ENCODE measurements at regions not wholly inside any gene's neighbourhood (a gene's known extent, or its start where the extent isn't known, plus 50 kb on each side); places are given as distances from the start of the nearest gene placed in this dataset.
A peak's percentile ranks its signal among the peaks of the same experiment; 100 is the strongest.
"Not testable (repeated sequence)": the region's sequence is repeated elsewhere in the genome, so short reads cannot be mapped to it uniquely, and the experiment has no call there.

DNA sequence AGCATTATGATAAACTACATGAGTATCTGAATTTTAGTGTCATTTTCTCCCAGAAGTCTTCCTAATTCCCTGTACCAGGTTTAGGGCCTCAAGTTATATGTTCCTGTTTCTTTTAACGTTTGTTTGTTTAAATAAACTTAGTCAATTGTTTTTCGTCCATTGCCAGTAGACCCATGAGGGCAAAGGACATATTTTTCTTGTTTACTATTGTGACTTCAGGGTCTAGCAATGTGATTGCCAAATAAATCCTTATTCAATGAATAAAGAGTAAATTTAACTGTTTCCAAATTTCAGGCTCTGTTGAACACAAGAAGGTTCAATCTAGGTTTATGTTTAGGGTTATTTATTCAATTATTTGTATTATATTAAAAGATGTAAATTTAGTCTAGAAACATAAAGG is 391.6 kb upstream of the MGAT4C start:
- DNase-seq = no peak

DNA sequence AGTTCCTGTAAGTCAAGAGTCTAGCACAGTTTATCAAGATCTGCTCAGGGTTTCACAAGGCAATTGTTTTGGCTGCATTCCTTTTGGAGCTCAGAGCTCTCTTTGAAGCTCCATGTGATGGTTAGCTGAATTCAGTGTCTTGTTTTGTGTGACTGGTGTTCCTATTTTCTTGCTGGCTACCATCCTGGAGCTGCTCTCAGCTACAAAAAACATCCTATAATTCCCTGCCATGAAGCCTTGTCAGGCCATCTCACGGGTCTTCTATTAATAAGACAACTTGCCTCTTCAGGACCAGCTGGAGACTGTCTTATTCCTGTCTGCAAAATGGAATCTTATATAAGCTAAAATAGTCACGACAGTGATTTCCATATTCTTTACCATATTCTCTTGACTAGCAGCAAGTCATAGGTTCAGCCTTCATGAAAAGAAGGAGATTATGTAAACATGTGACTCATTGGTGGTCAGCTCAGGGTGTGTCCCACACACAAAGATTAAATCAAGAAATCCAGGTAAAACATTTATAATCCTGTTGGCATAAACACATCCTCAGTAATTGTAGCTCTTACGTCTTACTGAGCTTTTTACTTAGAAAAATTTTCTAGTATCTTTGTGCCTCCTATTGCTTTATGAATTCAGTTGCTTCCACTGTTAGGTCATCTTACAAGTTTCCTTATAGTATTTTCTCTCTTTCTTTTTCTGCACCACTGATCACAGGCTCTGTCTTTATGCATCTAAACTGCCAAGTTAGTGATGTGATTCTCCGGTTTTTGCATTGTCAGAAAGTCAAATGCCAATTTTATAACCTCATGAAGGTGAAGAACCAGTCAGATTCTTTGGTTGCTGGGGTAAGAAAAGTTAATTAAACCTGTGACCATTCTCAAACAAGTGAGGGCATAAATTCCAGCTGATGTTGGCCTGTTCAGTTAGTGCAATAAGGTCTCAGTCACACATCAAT is 378.5 kb upstream of the MGAT4C start:
- no peak for DNase-seq

DNA sequence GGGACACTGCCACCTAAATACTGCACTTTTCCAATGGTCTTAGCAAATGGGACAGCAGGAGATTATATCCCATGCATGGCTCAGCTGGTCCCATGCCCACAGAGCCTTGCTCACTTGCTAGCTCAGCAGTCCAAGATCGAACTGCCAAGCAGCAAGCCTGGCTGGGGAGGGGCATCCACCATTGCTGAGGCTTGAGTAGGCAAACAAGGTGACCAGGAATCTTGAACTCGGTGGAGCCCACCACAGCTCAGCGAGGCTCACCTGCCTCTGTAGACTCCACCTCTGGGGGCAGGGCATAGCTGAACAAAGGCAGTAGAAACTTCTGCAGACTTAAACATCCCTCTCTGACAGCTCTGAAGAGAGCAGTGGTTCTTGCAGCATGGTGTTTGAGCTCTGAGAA is 370.8 kb upstream of the MGAT4C start:
- no peak for DNase-seq

DNA sequence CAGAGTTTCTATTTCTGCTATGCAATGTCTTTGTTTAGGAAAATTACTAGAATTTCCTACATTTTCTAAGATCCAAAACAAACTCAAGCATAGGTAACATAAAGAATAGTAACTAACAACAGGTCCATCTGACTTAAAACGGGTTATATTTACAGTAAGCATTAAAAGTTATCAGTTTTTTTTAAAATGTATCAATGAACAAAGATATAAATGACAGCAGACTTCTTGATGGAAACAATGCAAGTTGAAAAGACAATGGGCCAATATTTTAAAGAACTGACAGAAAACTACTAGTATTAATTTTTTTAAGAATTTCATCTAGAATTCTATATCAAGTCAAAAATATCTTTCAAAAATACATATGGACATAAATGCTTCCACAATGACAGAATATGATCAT is 367.1 kb upstream of the MGAT4C start:
- DNase-seq = no peak

DNA sequence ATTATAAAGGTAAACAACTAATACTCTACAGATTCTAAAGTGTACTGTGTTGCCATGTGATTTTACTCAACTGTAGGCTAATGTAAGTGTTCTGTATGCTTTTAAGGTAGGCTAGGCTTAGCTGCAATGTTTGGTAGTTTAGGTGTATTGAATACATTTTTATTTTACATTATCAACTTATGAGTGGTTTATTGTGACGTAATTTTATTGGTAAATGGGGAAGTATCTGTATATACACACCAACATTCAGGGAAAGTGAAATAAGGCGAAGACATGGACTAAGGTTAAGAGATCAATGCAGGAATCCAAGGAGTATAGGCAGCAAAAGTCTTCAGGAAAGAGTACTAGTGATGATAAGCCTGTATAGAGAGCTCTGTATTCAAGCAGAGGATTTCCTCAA is 365.8 kb upstream of the MGAT4C start:
- no peak for DNase-seq

DNA sequence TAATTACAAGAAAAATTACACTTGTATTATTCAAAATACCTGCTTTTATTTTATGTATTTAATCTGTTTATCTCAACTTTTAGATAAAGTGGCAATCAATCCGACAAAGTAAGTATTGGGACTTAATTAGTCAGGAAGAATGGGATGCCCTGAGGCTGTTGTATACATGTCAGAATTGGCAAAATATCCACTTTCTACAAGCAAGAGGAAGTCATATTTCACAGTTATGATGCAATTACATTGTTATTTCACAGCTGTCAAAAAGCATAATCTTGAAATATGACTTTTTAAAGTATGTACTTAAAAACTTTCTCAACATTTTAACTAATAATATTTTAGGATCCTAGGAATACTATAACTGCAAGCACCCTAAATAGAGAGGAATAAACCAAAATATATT is 357.1 kb upstream of the MGAT4C start:
- peak in 1 of 2 experiments; percentile 30 for DNase-seq

DNA sequence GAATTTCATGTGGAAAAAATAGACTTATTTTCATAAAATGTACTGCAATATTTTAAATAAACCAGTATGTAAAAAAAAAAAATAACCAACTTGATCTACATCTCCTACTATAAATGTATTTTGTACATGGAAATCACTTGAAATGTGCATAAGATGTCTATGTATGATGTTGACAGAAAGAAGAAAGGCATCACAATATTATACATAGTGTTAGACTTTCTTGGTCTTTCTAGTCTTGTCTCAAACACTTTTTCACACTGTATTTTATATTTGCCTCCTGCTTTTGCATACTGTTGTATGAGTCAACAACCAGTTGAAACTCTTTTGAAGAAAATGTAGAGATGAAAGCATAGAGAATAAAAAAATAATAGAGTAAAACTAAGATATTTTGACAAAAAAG is 352.4 kb upstream of the MGAT4C start:
- no peak for DNase-seq

DNA sequence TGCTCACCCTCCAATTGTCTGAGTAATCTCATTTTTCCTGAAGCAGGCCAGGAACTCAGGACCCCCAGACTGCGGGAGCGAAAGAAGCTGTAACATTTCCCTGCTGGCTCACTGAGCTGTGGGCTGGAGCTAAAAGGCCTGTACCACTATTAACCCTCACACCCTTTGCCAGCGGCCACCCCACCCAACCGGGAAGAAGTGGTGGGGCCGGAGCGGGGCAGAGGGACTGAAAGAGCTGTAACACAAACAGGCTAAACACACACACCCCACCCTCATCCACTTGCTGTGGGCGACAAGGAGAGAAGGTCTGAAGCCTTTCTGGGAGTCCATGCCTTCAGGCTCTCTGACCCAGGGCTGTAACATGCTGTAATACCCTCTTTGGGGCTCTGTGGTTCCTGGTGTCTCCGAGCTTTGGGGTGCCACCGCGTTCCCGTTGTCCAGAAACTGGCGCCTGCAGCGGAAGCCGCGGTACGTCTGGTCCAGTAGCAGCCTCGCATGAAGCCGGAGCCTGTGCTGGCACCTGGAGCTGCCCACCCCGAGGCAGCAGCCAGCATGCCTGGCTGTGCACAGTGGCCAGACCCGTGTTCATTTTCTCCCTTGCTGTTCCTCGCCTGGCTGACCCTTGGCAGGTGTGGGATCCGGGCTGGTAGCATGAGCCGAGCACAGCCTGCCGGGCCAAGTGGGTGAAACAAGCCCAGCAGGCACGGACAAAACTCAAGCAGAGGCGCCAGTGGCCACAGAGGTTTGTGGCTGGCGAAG is 345.5 kb upstream of the MGAT4C start:
- no peak for DNase-seq

DNA sequence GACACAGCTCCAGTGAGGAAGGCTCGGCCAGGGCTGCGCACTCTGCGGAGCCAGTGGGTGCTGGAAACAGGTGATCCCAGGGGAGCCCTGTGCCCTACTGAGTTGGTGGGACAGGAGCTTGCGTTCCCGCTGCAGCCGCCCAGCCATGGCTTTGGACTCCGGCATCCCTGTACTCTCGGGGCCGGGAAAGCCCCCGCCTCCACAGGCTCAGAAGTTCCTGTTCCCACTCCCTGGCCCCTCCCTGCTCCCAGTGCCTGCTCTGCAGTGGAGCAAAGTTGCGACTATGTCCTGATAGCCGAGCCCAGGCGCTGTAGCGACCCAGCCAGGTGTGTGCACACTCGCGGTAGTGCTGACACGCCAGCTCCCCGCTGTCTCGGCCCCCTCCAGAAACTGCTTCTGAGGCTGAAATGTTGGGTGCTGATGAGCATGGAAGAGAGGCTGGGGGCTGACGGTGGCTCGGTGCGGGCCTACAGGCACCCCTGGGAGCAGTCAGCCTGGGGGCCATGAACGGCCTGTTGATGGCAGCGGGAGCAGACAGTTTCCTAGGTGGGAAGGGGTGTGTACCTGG is 344.6 kb upstream of the MGAT4C start:
- DNase-seq = no peak

DNA sequence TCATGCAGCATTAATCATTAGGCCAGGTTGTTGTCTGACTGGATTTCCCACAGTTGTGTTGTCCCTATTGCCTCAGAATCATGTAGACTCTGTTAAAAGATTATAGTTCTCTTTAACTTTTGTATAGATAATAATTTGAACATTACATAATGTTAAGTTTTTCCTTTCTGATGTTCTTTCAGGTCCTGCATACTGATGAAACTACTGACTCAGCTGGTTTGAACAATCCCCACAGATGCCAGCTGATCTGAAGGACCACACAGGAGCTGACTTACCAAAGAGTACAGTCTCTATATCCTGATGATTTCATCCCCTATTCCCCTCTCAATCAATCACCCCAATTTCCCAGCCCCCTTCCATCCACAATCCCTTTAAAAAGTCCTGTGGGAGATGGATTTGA is 341.2 kb upstream of the MGAT4C start:
- DNase-seq = no peak

DNA sequence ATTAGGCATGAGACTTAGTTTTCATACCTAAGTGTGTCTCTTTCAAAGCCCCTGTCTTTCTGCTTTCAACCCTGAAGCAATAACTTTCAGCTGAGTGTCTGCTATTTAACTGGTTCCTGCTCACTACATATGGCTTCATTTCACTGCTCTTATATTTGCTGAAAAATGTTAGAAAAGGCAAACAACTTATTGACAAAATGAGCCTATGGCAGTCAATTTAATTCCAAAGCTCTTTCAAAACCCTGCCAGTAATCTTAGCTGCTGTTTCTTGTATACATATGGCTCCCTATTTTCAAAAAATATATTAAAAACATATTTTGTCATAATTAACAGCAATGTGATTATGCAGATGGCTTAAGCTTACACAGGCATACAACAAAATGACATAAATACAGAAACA is 334.1 kb upstream of the MGAT4C start:
- DNase-seq = no peak

DNA sequence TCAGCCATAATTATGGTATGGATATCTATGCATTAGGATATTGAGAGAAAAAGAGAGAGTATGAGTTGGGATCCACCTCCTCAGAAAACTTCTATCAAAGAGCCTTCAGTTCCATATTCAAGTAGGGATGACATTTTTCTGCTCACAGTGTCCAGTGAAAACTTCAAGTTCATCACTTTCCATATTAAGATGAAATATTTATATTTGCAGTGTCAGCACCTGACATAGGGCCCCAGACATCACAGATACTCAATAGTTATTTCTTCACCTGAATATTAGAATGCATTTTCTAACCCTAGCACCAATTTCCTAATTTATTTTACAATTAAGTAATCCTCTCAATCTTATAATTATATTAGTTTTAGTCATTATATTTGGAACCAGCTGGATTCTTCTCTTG is 318.0 kb upstream of the MGAT4C start:
- no peak for DNase-seq

DNA sequence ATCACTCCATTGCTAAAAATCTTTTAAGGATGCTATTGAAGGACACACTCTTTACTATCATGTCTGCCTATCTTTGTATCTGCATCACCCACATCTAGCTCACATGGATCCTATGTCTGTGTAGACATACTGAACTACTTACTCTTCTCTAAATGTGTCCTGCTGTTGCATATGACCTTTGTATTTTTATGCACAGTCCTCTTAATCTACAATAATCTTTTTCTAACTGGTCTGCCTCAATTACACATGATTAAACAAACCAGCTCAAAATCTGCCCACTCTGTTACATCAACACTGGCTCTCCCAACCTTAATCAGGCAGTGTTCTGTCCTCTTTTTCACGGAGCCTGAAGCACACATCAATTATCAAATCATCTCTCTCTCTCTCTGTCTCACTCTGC is 316.3 kb upstream of the MGAT4C start:
- no peak for DNase-seq

DNA sequence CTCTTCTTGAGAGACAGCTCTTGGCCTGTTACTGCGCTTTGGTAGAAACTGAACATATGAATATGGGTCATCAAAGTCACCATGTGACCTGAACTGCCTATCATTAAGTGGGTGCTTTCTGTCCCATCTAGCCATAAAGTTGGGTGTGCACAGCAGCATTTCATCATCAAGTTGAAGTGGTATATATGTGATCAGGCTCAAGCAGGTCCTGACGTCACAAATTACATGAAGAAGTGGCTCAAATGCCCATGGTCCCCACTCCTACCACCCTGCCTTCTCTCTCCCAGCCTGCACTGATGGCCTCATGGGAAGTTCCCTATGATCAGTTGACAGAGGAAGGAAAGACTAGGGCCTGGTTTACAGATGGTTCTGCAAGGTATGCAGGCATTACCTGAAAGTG is 308.8 kb upstream of the MGAT4C start:
- no peak for DNase-seq

DNA sequence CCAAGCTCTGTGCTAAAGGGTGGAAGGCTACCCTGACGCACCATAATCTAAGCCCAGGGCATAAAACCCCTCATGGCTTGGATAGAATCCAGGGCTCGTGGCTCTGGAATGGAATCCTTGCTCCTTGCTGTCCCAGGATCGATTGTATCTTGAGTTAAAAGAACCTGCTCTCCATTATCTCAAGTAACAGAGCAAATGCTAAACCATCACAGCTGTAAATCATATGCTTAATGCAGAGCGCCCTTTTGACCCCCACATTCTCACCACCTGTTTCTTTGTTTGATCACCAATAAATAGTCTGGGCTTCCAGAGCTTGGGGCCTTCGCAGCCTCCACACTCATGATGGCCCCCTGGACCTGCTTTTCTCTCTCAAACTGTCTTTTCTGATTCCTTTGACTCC is 299.3 kb upstream of the MGAT4C start:
- DNase-seq = not testable (repeated sequence)

DNA sequence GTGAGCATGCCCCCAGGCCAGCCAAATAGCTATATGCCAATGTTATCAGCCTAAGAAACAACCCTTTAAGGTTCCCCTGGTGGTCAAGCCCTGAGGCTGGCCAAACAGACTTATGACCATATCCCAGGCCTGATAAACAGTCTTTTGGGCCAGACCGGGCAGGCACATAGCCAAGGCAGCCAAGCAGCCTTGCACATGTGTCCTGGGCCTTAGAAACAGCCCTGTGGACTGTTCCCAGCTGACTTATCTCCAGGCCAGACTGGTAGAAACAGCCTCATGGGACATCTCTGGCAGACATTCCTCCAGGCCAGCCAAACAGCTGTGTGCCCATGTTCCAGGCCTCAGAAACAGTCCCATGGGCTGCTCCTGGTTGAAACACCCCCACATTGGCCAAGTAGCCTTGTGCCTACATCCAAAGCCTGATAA is 295.0 kb upstream of the MGAT4C start:
- DNase-seq = no peak

DNA sequence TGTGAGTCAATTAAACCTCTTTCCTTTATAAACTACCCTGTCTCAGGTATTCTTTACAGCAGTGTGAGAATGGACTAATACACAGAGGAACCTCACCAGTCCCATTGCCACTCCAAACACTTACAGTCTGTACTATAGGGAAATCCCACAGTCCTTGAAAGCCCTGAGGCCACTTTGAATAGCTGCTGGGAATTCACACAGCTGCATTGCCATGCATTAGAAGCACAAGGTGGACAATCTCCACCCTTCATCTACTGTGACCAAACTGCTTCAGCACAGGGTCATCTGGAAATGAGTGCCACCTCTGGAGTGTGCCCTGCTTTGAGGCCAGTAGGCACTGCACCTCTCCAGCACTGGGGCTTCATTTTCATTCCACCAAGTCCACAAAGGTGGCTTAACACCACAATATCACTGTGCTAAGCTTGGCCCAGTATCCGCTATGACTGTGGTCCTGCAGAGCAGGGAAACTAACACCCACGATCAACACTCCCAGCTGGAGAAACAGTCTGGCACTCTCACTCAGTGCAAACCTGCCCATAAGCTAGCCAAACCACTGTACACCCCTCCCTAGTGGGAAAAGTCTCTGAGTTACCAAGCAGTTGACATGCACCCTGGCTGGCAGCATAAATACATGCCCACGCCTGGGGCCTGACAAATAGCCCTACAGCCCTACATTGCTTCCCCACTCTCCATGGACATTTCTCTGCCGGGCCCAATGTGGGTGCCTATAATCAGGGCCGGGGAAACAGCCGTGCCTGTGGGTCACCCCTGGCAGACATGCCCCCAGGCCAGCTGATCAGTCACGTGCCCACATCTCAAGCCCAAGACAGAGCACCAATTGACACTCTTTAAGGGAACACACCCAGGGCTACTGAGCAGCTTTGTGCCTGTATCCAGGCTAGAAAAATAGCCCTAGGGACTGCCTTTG is 294.3 kb upstream of the MGAT4C start:
- no peak for DNase-seq

DNA sequence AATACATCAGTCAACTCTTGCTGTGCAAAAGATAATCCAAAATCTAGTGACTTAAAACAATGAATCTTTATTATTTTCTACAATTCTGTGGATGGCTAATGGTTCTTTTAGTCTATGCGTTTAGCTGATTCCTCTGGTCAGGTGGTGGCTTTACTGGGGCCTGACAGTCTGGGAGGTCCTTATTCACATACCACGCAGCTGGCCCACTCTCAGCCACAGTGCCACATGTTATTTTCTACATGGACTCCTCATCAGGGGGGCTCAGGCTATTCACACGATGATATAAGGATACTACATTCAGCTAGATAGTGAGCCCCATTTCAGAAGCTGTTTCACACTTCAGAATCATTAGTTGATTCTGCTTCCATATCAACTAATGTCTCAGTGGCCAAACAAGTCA is 287.5 kb upstream of the MGAT4C start:
- DNase-seq = no peak

DNA sequence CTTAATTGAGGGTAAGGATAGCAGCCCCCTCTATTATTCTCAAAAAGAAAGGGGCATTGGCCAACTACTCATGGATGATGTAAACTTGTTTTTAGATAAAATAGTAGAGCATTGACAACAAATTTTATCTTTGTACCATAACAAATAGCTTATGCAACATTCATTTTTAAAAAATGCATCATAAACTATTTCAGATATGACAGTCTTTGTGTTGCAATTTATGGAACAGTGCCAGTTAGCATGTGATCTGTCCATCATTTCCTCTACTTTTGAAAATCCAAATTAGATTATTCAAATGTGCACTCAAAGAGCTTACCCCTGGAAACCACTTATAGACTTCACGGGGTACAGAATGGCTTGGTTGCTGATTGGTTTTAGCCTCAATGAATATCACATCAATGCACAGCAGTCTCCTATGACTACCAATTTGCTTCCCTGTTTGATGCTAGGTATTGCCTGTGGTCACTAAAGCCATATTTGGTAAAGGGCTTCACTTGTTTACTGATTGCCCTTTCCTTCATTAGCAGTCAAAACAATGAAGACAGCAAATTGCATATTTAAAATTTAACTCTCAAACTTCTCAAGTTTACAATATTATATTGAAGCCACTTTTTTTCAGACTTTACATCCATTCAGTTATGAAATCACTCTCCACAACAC is 274.9 kb upstream of the MGAT4C start:
- no peak for DNase-seq

DNA sequence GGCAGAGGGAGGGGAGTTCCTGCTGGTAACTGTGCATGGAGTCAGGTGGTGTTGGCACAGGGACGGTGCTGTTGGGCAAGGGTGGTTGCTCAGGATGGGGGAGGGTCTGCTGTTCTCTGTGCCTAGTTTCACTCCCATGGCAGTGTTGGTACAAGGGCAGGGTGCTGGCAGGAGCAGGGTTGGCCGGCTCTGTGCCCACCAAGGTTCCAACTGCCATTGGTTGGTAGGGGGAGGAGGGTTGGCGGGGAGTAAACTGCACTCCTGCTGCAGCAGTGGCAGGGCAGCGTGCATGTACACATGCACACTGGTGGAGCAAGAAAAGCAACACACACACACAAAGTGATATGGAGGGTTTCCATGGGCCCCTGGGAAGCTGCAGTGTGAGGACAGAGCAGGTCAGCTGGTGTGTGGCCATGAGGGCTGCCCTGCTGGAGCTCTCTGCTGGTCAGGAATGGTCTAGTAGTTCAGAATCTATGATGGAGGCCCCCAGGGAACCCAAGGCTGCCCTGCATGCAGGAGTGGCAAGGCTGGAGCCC is 269.9 kb upstream of the MGAT4C start:
- DNase-seq = no peak

DNA sequence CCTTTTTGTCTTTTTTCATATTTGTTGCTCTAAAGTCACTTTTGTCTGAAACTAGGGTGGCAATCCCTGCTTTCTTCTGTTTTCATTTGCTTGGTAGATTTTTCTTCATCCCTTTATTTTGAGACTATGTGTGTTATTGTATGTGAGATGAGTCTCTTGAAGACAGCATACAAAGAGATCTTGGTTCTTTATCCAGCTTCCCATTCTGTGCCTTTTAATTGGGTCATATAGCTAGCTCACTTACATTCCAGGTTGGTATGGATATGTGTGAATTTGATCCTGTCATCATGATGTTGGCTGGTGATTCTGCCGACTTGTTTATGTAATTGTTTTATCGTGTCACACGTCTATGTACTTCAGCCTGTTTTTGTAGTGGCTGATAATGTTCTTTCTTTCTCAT is 267.7 kb upstream of the MGAT4C start:
- DNase-seq = no peak

DNA sequence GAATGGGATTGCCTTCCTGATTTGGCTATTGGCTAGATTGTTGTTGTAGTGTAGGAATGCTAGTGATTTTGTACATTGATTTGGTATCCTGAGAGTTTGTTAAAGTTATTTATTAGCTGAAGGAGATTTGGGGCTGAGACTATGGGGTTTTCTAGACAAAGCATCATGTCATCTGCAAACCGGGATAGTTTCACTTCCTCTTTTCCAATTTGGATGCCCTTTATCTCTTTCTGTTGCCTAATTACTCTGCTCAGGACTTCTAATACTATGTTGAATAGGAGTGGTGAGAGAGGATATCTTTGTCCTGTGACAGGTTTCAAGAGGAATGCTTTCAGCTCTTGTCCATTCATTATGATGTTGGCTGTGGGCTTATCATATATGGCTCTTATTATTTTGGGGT is 265.7 kb upstream of the MGAT4C start:
- no peak for DNase-seq
